Limb (tissue), 2 donors: ENCODE measurements at regions not wholly inside any gene's neighbourhood (a gene's known extent, or its start where the extent isn't known, plus 50 kb on each side); places are given as distances from the start of the nearest gene placed in this dataset.

ENCODE experiments used
- DNase-seq, 2 donors: peaks; one replicate each; pipeline ENCODE4 v3.0.0-alpha.2; 2016; ENCODE audit errors: extremely low spot score in 2 of 2

- DNase-seq, result no peak
These were observed 594.9 kb upstream of the IGFBP3 start for GRCh38 chr7:46515844-46516590.

GRCh38 chr7:46513447-46513848, 592.4 kb upstream of the IGFBP3 start:
- no peak for DNase-seq

- no peak for DNase-seq
These were observed 591.9 kb upstream of the IGFBP3 start for GRCh38 chr7:46512891-46513413.

GRCh38 chr7:46511442-46512215, 590.6 kb upstream of the IGFBP3 start:
- DNase-seq, result no peak

- DNase-seq, result no peak
These were observed 587.5 kb upstream of the IGFBP3 start for GRCh38 chr7:46508583-46508982.

GRCh38 chr7:46507560-46507959, 586.5 kb upstream of the IGFBP3 start:
- no peak for DNase-seq

- no peak for DNase-seq
These were observed 573.4 kb upstream of the IGFBP3 start for GRCh38 chr7:46494441-46494840.

GRCh38 chr7:46494028-46494427, 573.0 kb upstream of the IGFBP3 start:
- no peak for DNase-seq

GRCh38 chr7:46493196-46493595, 572.1 kb upstream of the IGFBP3 start:
- no peak for DNase-seq

GRCh38 chr7:46492466-46492865, 571.4 kb upstream of the IGFBP3 start:
- DNase-seq, result no peak

- DNase-seq, result no peak
These were observed 569.3 kb upstream of the IGFBP3 start for GRCh38 chr7:46490406-46490805.

- DNase-seq, result no peak
These were observed 568.0 kb upstream of the IGFBP3 start for GRCh38 chr7:46489106-46489505.

GRCh38 chr7:46488607-46489006, 567.5 kb upstream of the IGFBP3 start:
- DNase-seq, result no peak

- DNase-seq, result no peak
These were observed 565.5 kb upstream of the IGFBP3 start for GRCh38 chr7:46486256-46487206.

- DNase-seq, result no peak
These were observed 564.5 kb upstream of the IGFBP3 start for GRCh38 chr7:46485481-46486065.

- no peak for DNase-seq
These were observed 563.8 kb upstream of the IGFBP3 start for GRCh38 chr7:46484906-46485305.

- no peak for DNase-seq
These were observed 559.5 kb upstream of the IGFBP3 start for GRCh38 chr7:46480619-46481018.

- no peak for DNase-seq
These were observed 558.6 kb upstream of the IGFBP3 start for GRCh38 chr7:46479680-46480079.

GRCh38 chr7:46478046-46478445, 557.0 kb upstream of the IGFBP3 start:
- no peak for DNase-seq

GRCh38 chr7:46468753-46469356, 547.8 kb upstream of the IGFBP3 start:
- DNase-seq, result no peak

- DNase-seq, result no peak
These were observed 542.1 kb upstream of the IGFBP3 start for GRCh38 chr7:46463170-46463569.
